ENCODE measurements at regions not wholly inside any gene's neighbourhood (a gene's known extent, or its start where the extent isn't known, plus 50 kb on each side); places are given as distances from the start of the nearest gene placed in this dataset.
"Not testable (repeated sequence)": the region's sequence is repeated elsewhere in the genome, so short reads cannot be mapped to it uniquely, and the experiment has no call there.

GRCh38 chr11:27241311-27242122 lies 121.5 kb downstream of the CCDC34 start:
- DNase-seq, result no peak

DNA sequence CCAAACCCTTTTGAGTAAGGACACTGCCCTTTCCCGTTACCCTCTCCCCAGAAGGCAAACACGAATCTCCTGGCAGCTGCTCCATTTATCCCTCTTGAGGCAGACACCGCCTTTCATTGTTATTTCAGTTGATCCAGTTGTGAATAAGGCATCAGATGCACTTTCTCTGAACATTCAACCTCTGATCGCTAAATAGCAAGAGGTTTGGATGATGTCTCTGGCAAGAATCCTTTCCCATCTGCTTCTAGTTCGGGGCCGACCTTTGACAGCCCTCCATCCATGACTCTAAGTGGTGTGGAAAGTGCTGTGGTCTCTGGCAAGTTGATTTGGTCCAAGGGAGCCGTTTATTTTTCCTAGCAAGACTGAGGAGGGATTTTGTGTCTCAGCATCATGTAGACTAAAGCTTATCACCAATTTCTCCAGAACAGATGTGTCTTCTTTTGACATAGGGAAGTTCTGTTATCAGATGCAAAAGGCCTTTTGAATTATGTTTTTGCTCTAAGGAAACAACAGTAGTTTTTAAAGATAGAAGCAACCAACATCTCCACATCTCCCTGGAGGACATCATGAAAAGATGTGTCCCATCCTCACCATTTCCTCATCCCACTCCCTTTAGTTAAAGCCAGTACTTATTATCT lies 123.6 kb downstream of the CCDC34 start:
- no peak for DNase-seq

GRCh38 chr11:27238811-27239210 lies 124.2 kb downstream of the CCDC34 start:
- no peak for DNase-seq

DNA sequence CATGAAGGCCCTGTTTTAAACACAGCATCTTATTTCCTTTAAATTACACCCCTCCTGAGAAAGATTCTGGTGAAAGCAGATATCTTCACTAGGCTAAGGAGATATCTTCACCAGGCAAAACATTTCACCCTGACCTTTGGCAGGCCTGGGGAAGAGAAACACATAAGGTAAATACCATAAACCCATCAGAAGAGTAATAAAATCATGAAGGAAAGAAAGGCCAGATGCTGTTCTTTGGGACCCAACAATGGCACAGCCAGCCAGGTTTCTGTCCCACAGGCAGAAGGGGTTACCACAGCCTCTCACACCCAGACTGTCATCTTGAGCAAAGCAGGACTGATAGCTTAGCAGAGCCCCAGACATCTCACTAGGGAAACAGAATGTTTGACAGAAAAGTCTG lies 125.4 kb downstream of the CCDC34 start:
- DNase-seq, result no peak

DNA sequence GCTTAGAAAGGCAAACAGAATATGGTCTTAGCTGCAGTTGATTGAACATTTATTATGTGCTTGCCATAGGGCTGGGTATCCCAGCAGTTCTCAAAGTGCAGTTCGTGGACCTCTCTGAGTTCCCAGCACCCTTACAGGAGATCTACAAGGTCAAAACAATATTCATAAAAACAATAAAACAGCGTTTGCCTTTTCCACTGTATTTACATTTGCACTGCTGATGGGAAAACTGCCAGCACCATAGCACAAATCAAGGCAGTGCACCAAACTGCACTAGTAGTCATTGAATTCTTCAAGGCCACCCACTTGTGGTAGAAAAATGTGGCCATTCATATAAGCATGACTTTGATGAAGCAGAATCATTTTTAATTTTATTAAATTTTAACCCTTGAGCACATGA lies 128.1 kb downstream of the CCDC34 start:
- DNase-seq, result no peak

DNA sequence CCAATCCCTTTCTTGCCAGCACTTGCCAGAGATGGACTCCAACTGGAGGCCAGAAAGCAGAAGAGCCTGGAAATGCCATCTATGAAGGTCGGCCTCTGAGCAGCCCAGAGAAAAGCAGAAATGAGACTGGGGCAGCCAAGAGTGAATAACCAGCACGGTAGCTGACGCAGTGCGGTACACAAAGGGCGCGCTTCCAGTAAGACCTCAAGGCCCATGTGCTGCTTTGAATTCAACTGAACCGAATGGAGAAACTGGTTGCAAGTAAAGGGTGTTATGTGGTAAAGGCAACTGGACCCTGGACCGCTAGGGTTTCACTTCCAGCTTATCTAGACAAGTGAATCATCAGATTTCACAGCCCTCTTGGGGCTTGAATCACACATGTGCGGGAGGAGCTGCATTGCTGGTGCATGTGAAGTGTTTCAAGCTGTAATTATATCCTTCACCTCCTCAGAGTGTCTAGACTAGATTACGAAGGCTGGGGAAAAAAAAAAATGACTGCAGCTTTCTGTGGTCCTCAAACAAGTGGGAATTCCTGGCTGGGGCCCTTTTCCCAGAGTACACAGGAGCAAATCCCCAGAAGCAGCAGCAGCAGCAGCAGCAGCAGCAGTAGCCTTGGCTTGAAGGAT lies 128.9 kb downstream of the CCDC34 start:
- DNase-seq, result no peak

GRCh38 chr11:27233654-27234042 lies 129.4 kb downstream of the CCDC34 start:
- no peak for DNase-seq

DNA sequence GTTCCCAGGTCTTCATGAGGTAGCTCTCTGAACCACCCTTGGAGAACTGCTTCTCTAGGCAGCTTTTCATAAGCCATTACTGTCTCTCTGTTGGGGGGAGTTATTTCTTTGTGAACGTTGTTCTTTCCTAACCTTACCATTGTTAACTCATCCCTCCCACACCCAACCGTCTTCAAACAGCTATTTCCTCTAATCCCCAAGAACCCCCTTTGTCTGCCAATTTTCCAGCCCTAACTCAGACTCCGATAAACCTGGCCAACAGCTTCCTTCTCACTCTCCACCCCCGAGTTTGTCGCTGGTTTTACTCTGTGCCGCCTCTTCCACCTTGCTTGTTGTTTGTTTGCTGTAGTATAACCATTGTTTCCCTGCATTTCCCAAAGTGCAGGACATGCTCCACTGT lies 131.5 kb downstream of the CCDC34 start:
- no peak for DNase-seq

DNA sequence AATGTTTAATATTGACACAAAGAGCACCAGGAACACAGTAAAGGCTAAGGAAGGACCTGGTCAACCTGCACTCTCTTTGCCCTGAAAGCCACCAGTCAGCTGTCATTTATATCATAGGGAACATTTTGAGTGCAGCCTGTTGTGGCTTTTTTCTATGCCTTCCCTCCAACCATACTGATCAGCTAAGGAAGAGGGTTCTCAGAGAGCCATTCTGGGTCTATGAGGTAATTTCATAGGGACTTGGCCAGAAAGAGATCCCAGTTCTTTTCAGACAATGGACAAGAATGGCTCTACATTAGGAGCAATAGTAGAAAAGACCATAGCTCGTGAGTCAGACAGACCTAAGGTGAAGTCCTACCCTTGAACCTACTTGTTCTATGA lies 132.8 kb downstream of the CCDC34 start:
- no peak for DNase-seq

DNA sequence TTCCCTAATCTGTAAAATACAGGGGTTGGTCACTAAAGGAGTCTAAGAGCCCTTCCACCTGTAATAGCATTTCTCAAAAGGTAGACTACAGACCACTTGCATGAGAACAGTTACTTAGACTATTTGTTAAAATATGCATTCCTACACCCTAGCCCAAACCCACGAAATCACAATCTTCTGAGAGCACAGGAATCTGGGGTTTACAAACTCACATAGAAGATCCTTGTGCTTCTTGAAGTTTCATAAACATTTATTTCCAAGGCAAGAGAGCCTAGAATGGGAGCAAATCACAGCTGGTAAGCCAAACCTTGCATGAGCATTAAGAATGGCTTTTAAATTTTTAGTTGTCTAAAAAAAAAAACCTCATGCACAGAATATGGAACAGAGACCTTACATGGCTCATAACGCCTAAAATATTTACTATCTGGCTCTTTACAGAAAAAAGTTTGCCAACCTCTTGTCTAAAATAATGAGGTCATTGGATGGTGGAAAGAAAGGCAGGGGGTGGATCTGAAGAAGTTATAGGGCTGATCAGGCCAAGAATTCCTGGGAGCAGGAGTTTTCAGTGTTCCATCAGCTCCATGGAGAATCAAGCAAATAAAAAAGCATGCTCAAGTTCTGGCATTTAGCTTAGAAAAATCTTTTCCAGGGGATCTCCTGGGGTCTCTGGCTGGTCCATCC lies 133.4 kb downstream of the CCDC34 start:
- DNase-seq, result no peak

- DNase-seq, result no peak
Measured at GRCh38 chr11:27228906-27229290, 134.1 kb downstream of the CCDC34 start.

GRCh38 chr11:27228232-27228905 lies 134.6 kb downstream of the CCDC34 start:
- no peak for DNase-seq

DNA sequence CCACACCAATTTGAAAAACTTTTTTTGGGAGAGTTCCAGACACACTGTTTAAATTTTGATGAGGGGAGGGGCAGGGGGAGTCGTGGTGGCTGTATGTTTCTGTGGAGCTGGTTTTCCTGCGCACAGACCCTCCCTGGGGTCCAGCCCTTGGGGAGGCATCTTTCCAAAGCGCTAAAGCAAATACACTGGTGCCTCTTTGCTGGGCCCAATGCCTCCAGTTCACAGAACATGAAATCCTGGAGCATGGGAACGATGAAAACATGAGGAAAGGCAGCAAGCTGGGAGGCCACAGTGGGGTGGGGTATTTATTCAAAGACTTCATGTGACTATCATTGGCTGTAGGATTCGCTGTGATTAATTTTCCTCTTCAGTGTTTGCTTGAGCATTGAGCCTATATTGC lies 135.3 kb downstream of the CCDC34 start:
- no peak for DNase-seq

- DNase-seq, result not testable (repeated sequence)
Measured at GRCh38 chr11:27219487-27220039, 143.5 kb downstream of the CCDC34 start.

DNA sequence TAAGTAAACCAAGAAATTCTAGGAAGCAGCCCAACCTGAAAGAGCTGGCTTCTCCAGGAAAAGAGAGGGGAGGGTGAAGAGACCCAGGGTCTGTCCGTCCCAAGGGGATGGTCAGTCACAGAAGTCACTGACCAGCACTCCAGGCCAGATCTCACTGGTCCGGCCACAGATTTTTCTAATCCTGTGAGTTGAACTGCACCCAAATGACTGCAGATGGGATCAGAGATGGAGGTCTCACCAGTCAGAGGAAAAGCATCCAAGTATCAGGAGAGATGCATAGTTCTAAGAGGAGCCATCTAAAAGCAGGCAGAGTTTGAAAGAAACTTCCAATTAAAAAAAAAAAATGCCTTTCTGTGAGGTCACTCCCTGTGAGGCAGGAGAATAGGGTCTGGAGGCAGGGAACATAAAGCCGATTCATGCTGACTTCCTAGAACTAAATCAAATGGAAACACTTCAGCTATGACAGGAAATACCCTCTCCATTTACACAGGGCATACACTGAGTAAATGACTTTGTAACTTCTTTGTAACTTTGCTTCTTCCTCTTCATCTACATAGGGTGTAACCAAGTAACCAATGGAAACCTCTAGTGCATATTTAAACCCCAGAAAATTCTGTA lies 144.5 kb downstream of the CCDC34 start:
- DNase-seq, result no peak

DNA sequence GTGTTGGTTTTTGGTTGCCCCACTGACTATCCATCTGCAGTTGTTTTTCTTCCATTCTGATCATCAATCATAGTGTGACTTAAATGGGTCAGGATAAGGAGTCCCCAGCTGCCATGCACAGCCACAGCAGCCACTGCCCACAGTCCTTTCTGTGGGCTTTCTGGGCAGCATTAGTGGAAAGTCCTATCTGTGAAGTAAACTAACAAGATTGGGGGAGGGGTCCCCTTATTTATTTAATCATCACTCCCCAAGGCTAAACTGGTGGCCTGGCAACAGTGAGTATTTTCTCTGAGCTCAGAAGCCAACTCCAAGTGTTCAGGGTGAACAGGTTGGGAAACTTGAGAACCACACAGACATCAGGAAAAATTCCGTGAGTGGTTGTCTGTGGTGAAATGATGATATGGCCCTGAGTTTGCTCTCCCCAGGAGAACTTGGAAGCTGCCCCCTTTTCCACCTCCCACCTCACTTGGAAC lies 145.0 kb downstream of the CCDC34 start:
- no peak for DNase-seq

GRCh38 chr11:27217496-27217895 lies 145.5 kb downstream of the CCDC34 start:
- no peak for DNase-seq

- no peak for DNase-seq
Measured at GRCh38 chr11:27216270-27217149, 146.5 kb downstream of the CCDC34 start.

DNA sequence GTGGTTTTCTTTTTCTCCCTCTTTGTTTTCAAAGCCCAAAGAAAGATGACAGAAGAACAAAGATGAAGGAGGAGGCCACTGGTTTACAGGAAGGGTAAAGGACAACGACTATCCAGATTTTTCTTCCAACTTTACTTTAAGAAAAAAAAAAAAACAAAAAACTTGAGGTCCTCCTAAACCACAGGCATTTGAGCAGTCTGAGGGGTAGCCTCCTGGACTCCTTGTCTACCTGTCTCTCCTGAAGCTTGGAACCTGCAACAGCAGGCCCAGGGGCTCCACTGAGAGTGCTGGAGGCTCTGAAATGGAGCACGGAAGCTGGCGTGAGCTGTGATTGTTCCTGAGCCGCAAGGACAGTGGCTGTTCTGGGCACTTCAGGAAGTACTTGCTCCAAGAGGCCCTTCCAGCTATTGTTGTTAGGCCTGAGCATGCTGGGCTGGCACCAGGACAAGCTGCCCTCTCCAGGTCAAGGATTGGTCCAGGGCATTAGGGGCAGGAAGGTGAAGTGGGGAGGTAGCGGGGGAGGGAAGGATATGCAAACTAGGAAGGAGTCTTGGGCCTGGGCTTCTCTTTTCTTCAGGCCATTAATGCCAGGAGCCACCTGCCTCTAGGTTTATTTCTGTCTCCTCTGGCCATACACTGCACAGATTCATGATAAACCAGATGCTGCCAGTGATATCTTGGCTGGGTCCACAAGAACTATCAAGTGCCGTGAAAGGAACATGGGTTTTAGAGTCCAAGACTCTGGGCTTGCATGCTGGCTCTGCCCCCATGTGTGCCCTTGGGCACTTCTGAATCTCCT lies 147.3 kb downstream of the CCDC34 start:
- DNase-seq, result no peak

DNA sequence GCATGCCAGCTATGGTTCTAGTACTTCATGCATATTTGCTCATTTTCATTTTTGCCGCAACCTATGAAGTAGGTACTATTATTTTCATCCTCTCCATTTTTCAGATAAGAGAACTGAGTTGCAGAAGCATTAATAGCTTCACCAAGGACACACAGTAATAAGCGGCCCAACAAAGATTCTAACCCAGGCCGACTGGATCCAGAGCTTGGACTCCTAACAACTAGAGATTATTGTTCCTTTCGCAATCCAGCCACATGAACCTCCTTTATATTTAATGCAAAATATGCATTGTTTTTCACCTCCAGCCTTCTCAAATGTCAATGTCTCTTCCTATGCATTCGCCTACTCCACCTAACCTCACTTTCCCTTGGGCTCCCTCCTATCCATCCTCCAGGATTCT lies 148.3 kb downstream of the CCDC34 start:
- DNase-seq, result no peak
